HG03103 (cell line): ENCODE measurements at regions not wholly inside any gene's neighbourhood (a gene's known extent, or its start where the extent isn't known, plus 50 kb on each side); places are given as distances from the start of the nearest gene placed in this dataset.
A peak's percentile ranks its signal among the peaks of the same experiment; 100 is the strongest.
"Not testable (repeated sequence)": the region's sequence is repeated elsewhere in the genome, so short reads cannot be mapped to it uniquely, and the experiment has no call there.

ENCODE experiments used
- ATAC-seq: cut with Tn5 transposase; IDR thresholded peaks from one replicate; pipeline ENCODE4 v1.9.1; 2021; ENCODE audit warnings: low read depth; ENCODE audit not compliant: unreplicated experiment

DNA sequence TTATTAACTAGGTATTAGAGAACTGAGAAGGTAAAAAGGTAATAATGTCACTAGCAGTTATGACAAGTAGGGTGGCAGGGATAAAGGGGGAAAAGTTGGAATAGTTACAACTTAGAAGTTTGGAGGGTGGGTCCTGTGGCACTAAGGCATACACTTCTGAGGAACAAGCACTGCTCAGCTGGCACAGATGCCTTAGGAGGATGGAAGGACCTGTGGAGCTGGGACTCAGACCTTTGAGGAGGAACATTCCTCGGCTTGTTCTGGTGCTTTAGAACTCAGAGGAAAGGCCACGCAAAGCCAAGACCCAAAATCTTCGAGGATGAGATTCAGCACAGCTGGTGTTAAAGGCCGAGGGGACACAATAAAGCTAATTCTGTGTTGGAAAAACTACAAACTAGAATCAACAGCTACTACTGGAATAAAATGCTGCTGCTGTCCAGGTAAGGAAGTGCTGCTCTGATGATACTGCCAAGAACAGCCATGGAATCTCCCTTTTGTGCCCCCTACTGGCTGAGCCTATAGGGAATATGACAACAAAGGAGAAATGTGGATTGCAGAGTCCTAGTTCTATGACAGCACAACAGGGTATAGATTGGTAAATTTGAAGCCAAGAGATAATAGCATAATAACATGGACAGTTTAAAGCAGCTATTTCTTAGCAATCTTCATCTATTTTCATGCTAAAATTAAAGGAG, 126.7 kb downstream of the SLC25A46 start:
- ATAC-seq, result peak; percentile 86

DNA sequence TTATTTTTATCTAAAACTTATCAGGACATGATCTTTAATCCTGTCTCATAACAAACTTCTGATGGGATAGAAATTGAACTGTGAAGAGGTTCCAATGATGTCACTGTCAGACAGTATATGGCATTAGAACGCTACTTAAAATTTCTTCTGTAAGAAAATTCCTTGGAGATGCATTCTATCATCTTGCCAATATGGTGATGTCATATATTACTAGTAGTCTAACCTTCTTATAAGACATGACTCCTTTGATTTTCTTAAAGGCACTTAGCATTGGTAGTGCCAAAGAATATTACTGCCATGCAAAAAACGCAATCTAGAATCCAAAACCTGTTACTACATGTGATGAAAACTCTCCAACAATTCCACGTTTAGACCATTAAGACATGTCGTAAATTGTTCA, 131.1 kb downstream of the SLC25A46 start:
- ATAC-seq, result no peak

DNA sequence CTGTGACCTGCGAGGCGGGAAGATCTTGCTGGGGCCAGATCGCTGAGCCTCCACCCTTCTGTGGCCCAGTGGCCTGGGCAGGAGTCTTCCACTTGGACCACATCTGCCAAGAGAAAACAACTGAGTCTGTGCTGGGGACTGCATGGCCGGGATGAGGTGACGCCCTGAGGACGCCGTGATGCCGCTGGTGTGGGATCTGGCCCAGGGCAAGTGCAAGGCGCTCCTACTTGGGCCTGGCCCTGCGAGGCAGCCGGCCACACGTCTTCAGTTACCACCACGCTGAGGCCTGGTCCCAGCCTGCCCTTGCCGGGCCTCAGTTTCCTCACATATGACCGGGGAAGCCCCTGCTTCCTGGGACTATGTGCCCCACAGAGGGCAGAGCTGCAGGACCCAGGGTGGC, 133.4 kb downstream of the SLC25A46 start:
- no peak for ATAC-seq

DNA sequence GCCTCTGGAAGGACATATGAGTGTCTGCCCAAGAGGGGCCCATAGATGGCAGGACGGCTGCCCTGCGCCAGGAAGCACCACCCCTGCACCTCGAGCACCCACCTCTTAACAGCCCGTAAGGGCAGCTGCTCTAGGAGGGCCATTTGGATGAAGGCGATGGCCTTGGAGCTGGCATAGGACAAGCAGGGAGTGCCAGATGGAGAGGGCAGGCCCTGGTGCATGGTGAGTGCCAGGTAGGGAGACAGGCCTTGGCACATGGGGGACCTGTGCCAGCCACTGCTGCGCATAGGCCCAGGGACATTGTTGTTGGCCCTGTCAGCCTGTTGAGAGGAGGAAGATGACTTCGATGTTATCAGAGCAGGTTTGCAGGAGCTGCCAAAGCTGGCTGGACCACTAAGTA, 134.2 kb downstream of the SLC25A46 start:
- ATAC-seq, result no peak

DNA sequence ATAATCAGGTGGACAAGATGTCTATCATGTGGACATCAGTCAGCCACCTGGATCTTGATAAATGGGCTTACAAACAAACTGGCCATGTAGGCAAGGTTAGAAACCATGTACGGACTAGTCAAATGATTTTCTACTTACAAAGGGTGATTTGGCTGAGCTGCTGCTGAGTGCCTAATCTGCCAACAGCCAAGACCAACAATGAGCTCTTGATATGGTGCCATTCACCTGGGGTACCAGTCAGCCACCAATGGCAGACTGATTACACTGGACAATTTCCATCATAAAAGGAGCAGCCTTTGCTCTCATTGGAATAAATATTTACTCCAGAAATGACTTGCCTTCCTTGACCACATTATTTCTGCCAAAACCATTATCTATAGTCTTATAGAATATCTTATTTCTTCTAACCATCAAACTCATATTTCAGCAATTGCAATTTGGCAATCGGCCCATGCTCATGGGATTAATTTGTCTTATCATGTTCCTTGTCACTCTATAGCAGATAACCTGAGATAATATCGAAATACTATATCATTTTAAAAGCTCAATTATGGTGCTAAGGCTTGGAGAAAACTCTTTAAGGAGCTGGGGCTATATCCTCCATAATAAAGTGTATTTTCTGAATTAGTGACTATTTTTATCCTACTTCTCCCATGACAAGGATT, 135.1 kb downstream of the SLC25A46 start:
- no peak for ATAC-seq

DNA sequence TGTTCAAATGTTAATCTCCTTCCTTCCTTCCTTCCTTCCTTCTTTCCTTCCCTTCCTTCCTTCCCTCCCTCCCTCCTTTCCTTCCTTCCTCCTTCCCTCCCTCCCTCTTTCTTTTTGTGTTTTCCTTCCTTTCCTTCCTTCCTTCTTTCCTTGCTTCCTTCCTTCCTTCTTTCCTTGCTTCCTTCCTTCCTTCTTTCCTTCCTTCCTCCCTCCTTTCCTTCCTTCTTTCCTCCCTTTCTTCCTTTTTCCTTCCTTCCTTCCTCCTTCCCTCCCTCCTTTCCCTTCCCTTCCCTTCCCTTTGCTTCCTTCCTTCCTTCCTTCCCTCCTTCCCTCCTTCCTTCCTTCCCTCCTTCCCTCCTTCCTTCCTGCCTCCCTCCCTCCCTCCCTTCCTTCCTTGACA, 136.3 kb downstream of the SLC25A46 start:
- not testable (repeated sequence) for ATAC-seq

DNA sequence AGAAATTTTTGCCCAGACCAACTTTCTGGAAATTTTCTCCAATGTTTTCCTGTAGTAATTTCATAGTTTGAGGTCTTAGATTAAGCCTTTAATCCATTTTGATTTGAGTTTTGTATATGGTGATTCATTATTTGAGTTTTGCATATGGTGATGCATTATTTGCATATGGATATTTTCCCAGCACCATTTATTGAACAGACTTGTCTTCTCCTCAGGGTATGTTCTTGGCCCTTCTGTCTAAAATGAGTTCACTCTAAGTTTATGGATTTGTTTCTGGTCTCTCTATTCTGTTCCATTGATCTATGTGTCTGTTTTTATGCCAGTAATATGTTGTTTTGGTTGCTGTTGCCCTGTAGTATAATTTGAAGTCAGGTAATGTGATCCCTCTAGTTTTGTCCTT, 139.3 kb downstream of the SLC25A46 start:
- no peak for ATAC-seq

DNA sequence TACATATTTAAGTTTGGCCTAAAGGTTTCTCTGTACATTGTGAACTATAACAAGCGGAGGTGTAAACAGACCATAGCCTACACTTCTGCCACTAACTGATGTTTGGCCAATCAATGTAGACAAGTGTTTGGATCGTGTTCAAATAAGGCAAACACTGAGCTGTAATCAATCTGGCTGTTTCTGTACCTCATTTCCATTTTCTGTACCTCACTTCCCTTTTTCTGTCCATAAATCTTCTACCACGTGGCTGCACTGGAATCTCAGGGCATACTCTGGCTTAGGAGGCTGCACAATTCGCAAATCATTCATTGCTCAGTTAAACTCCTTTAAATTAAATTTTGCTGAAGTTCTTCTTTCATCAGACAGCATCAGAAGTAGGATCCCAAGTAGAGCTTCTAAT, 140.9 kb downstream of the SLC25A46 start:
- no peak for ATAC-seq

DNA sequence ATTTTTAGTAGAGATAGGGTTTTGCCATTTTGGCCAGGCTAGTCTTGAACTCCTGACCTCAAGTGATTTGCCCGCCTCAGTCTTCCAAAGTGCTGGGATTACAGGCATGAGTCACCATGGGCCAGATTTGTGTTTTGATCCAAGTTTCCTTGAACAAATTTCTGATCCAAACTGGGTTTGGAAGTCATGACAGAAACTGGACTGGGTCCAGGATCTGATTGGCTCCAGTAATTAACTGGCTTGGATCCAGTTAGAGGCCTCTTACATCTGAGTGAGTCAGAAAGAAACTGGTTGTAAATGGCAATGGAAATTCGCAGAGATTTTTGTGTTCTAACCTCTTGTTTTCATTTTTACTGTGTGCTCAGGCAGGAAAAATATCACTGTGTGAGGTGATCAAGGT, 141.6 kb downstream of the SLC25A46 start:
- no peak for ATAC-seq

DNA sequence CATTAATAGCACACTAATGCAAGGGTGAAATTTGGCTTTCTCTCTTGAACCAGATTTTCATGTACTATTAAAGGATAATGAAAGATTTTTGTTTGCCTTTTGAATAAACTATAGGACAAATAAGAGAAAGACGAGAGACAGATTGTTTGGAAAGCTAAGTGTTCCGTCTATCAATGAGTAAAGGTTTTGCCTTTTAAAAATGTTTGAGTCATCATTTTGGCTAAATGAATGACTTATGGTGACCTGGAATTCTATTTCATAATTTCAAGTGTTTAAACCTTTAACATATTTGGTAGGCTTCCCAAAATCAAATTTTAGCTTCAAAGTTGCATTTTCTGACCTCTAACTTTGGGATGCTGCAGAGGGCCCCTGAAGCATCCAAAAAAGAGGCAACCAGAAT, 145.2 kb downstream of the SLC25A46 start:
- no peak for ATAC-seq

DNA sequence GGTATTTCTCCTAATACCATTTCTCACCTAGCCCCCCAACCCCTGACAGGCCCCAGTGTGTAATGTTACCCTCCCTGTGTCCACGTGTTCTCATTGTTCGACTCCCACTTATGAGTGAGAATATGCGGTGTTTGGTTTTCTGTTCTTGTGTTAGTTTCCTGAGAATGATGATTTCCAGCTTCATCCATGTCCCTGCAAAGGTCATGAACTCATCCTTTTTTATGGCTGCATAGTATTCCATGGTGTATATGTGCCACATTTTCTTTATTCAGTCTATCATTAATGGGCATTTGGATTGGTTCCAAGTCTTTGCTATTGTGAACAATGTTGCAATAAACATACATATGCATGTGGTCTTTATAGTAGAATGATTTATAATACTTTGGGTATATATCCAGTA, 148.4 kb downstream of the SLC25A46 start:
- ATAC-seq, result not testable (repeated sequence)

DNA sequence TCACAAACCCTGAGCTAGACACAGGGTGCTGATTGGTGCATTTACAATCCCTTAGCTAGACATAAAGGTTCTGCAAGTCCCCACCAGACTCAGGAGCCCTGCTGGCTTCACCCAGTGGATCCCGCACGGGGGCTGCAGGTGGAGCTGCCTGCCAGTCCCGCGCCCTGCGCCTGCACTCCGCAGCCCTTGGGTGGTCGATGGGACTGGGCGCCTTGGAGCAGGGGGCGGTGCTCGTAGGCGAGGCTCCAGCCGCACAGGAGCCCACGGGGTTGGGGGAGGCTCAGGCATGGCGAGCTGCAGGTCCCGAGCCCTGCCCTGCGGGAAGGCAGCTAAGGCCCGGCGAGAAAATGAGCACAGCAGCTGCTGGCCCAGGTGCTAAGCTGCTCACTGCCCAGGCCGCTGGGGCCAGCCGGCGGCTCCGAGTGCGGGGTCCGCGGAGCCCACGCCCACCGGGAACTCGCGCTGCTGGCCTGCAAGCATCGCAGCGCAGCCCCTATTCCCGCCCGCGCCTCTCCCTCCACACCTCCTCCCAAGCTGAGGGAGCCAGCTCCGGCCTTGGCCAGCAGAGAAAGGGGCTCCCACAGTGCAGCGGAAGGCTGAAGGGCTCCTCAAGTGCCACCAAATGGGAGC, 155.2 kb downstream of the SLC25A46 start:
- ATAC-seq, result not testable (repeated sequence)

DNA sequence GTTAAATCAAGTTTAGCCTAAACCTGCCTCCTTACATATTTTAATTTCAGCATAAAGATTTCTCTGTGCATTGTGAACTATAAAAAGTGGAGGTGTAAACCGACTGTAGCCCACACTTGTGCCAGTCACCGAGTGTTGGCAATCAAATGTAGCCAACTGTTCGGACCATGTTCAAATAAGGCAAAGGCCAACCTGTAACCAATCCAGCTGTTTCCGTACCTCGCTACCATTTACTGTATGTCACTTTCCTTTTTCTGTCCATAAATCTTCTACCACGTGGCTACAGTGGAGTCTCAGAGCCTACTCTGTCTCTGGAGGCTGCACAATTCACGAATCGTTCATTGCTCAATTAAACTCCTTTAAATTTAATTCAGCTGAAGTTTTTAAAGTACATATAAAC, 156.0 kb downstream of the SLC25A46 start:
- no peak for ATAC-seq

DNA sequence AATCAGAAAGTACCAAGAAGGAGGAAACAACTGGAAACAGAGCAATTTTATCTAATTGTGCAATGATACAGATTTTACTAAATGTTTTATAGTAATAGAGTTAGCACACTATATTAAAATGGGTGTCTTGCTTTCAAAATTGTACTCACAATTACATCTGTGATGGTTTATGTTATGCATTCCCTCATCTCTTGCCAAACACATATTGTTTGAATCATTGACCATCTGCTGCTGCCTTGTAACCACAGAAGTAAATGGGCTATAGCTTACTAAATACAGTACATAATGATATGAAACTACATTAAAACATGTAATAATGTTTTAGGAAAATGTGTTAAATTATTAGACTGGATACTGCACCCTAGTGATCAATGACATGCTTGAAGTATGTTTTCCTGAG, 158.1 kb downstream of the SLC25A46 start:
- no peak for ATAC-seq

DNA sequence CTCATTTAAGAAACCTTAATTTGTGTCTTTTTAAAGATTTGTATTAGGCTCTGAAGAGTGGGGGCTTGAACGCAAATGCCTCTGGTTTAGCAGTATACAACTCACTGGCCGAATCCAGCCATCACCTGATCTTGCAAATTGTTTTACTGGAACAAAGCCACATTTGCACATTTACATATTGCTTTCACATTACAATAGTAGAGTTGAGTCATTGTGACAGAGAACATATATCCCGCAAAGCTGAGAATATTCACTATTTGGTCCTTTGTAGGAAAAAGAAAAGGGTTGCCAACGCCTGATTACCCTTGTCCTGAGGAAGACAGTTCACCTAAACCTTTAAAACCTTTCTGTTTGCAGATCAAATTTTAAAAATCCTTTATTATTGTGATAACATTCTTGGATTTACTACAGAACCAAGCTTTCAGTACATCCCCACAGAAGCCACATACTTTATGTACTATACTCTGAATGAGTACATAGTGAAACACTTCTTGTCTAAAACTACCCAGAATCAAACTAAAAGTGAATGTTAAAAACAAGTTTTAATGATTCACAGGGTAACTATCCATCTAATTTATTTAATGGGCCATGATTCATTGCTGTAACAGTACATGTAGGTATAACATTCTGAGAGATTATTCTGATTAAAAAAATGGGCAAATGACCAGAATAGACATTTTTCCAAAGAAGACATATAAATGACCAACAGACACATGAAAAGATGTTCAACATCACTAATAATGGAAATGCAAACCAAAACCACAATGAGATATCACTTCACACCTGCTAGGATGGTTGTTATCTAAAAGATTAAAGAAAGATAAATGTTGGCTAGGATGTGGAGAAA, 161.0 kb downstream of the SLC25A46 start:
- ATAC-seq, result peak; percentile 54

DNA sequence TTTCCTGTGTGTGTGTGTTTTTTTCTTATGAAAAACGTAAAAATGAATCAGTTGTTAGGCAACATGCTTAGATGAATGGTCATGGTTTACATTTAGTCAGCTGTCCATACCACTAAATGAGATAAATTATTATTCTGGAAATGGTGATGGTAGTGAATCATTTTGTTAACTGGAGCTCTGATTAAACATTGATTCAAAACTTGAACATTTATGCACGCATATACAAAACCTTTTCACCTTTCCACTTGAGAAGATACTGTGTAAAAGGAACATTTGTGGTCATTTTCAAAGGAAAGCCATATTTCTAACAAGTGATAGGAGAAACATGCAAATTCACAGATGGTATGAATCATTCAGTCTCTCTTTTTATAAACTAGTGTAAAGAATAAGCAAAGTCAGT, 162.0 kb downstream of the SLC25A46 start:
- no peak for ATAC-seq

DNA sequence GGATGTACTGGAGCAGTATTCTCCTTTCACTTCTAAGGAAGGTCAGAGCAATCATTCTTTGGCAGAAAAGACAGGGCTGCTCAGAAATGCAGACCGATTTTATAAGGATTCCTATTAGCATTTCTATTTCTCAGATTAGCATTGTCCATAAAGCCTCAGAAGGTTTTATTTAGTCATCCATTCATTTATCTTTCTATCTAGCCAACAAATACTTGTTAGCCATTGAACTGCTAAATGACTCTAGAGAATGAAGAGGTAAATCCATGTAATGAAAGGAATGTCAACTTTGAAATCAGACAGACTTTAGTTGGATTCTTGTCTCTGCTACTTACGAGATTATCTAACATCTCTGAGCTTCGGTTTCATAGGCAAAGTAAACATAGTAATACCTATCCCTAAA, 165.2 kb downstream of the SLC25A46 start:
- no peak for ATAC-seq

DNA sequence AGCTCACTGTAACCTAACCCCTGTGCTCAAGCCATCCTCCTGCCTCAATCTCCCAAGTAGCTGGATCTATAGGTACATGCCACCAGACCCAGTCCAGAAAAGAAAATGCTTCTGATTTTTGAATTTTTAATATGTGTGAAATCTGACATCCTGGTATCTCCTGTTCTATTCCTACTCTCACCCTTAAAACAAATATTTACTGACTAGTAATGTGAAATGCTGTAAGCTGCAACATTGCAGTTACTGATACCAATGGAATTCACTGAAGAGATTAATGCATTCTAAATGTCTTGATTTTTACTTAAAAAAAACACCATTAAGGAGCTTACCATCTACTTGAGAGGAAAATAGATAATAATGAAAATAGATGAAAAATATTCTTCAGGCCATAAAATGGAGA, 162.7 kb upstream of the TSLP start:
- ATAC-seq, result no peak

DNA sequence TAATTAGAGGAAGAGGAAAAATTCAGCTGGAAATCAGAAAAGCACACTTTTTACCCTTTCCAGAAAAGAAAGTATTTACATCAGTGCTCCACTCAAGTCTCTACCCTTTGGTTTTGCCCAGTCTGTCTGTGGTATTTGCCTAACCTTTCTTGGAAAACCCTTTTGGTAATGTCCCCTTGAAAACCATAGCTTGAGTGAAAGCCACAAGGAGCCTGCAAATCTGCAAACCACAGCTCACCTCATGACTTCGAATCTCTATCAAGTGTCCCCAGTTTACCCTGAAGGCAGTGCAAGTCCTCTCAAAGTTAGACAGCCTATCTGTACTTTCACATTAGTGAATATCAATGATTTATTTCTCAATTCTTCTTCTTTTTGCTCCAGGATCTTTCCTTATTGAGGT, 162.1 kb upstream of the TSLP start:
- no peak for ATAC-seq

DNA sequence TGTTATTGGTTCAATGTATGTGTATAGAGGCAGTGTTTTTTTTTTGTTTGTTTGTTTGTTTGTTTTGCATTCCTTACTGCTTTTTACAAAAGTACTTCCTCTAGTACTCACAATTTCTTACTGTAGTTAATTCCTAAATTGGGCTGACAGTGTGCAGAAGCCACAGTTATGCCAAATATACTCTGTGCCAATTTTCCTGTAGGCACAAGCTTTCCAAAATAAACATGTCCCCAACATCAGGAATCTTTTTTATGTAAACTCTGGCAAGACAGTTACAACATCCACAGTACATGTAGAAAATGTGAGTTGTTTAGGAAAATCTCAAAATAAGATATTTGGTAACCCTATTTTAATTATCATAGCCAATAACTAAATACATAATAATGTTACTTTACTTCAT, 161.6 kb upstream of the TSLP start:
- ATAC-seq, result no peak

DNA sequence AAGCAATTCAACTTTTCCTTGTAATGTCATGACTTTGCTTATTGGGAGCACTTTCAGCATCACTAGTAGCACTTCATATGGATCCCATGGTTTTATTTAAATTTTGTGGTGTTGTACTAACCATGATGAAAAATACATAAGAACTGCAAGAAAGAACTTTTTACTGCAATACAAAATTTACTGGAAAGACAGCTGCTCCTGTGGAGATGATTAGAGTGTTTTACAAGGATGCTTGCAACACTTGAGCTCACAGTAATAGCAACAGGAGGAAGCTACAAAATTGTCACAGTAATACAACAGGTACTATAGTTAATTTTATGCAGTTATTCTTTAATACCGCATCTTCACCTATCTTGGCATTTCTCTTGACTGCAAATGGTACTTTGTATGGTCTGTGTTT, 158.3 kb upstream of the TSLP start:
- ATAC-seq, result no peak
